Trophoblast cell (in vitro differentiated cells and primary cell): ENCODE measurements at regions not wholly inside any gene's neighbourhood (a gene's known extent, or its start where the extent isn't known, plus 50 kb on each side); places are given as distances from the start of the nearest gene placed in this dataset.

Source experiments
- DNase-seq, 2 donors: peaks; one replicate each; pipeline ENCODE4 v3.0.0-alpha.2; 2016
- H2AFZ ChIP-seq: 2 replicates; pipeline ENCODE4 v1.6.1; 2013; ENCODE audit warnings: low read length, moderate library complexity, mild to moderate bottlenecking; ENCODE audit not compliant: insufficient read depth, poor library complexity
- H2AK5ac ChIP-seq: 2 replicates; pipeline ENCODE4 v1.6.1; 2013; ENCODE audit warnings: mild to moderate bottlenecking, low read length
- H2BK120ac ChIP-seq: 2 replicates; pipeline ENCODE4 v1.6.1; 2013; ENCODE audit warnings: low read length, mild to moderate bottlenecking, moderate library complexity; ENCODE audit not compliant: insufficient read depth, poor library complexity
- H2BK12ac ChIP-seq: 2 replicates; pipeline ENCODE4 v1.6.1; 2013; ENCODE audit warnings: mild to moderate bottlenecking, low read length, moderate library complexity
- H2BK5ac ChIP-seq: 2 replicates; pipeline ENCODE4 v1.6.1; 2013; ENCODE audit warnings: low read length, low read depth, moderate library complexity, mild to moderate bottlenecking; ENCODE audit not compliant: poor library complexity
- H3K14ac ChIP-seq: 2 replicates; pipeline ENCODE4 v1.6.1; 2013; ENCODE audit warnings: mild to moderate bottlenecking, low read length
- H3K18ac ChIP-seq: 2 replicates; pipeline ENCODE4 v1.6.1; 2013; ENCODE audit warnings: mild to moderate bottlenecking, low read length
- H3K23ac ChIP-seq: 2 replicates; pipeline ENCODE4 v1.6.1; 2013; ENCODE audit warnings: low read length
- H3K27ac ChIP-seq: 2 replicates; pipeline ENCODE4 v1.5.1; 2013; ENCODE audit warnings: low read depth, mild to moderate bottlenecking, inconsistent platforms, low read length, moderate library complexity
- H3K27me3 ChIP-seq: 2 replicates; pipeline ENCODE4 v1.6.1; 2013; ENCODE audit warnings: inconsistent platforms, mild to moderate bottlenecking, low read length, moderate library complexity; ENCODE audit not compliant: insufficient read depth
- H3K36me3 ChIP-seq, 2 experiments: 1 replicate in 1 of 2; 2 replicates in 1 of 2; pipeline ENCODE4 v1.6.1; 2013; ENCODE audit warnings: low read length in 2 of 2, mild to moderate bottlenecking in 2 of 2, moderate library complexity in 1 of 2; ENCODE audit not compliant: insufficient read depth in 2 of 2, control insufficient read depth in 1 of 2
- H3K4ac ChIP-seq: 2 replicates; pipeline ENCODE4 v1.6.1; 2013; ENCODE audit warnings: low read depth, mild to moderate bottlenecking, low read length, moderate library complexity
- H3K4me1 ChIP-seq, 2 experiments: 1 replicate in 1 of 2; 2 replicates in 1 of 2; pipeline ENCODE4 v1.6.1; 2013; ENCODE audit warnings: low read length in 2 of 2, mild to moderate bottlenecking in 2 of 2, moderate library complexity in 1 of 2; ENCODE audit not compliant: insufficient read depth in 2 of 2, control insufficient read depth in 1 of 2
- H3K4me2 ChIP-seq: 2 replicates; pipeline ENCODE4 v1.6.1; 2013; ENCODE audit warnings: inconsistent platforms, mild to moderate bottlenecking, low read length, moderate library complexity
- H3K4me3 ChIP-seq: 2 replicates; pipeline ENCODE4 v1.5.1; 2013; ENCODE audit warnings: mild to moderate bottlenecking, low read depth, low read length, inconsistent platforms
- H3K79me1 ChIP-seq: one replicate; pipeline ENCODE4 v1.6.1; 2013; ENCODE audit warnings: low read length
- H3K79me2 ChIP-seq: 2 replicates; pipeline ENCODE4 v1.6.1; 2013; ENCODE audit warnings: low read length, mild to moderate bottlenecking; ENCODE audit not compliant: control insufficient read depth, insufficient read depth, poor library complexity
- H3K9ac ChIP-seq: 2 replicates; pipeline ENCODE4 v1.6.1; 2013; ENCODE audit warnings: mild to moderate bottlenecking, low read length
- H3K9me3 ChIP-seq: 2 replicates; pipeline ENCODE4 v1.6.1; 2013; ENCODE audit warnings: low read depth, mild to moderate bottlenecking, control low read depth, inconsistent platforms, low read length; ENCODE audit not compliant: insufficient read depth
- H4K12ac ChIP-seq: 2 replicates; pipeline ENCODE4 v1.6.1; 2013; ENCODE audit warnings: low read depth, mild to moderate bottlenecking, low read length, moderate library complexity
- H4K8ac ChIP-seq: 2 replicates; pipeline ENCODE4 v1.6.1; 2013; ENCODE audit warnings: low read depth, mild to moderate bottlenecking, low read length, moderate library complexity
- H4K91ac ChIP-seq: one replicate; pipeline ENCODE4 v1.6.1; 2013; ENCODE audit warnings: low read depth, mild to moderate bottlenecking, low read length, moderate library complexity
- WGBS: extraction: QIAGEN DNeasy Blood & Tissue Kit; methylation state at CpG from one replicate; pipeline ENCODE4 v1.1.7; 2013; ENCODE audit warnings: missing lambda C conversion rate; ENCODE audit not compliant: insufficient read length, insufficient coverage; ENCODE audit errors: extremely low coverage; 5-methylcytosine and 5-hydroxymethylcytosine counted together

GRCh38 chr13:111917086-111917485, 149.9 kb upstream of the SOX1 start:
- H3K18ac ChIP-seq = no peak overlapping the region
- no CpG with 5 or more reads among the region's 13 CpGs for WGBS

DNA sequence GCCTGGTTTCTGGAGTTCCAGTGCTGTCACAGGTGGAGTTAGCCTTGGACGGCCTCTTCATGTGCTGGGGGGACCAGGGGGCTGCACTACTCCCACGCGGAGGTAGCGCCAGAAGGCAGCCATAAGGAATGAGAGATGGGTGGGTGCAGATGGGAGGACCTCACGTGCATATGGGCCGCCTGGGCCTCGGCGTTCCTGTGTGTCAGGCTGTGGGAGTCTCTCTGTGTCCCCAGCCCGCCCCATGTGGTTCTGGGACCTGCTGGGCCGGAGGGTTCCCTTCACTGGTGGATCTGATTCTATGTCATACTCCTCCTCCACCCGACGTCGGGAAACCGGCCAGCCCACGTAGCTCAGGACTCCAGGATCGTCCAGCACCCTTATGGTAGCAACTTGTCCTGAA, 149.0 kb upstream of the SOX1 start:
- Histone ChIP-seq H3K79me1 (no peaks in the 10 kb centered on the region), H3K27me3 (no peaks in the 10 kb centered on the region), H3K4ac (no peak overlapping the region), H4K91ac (no peak overlapping the region), H3K36me3 (no peaks in the 10 kb centered on the region), H4K8ac (no peak overlapping the region), H3K4me2 (no peak overlapping the region), H2AFZ (no peak overlapping the region), H3K14ac (no peak overlapping the region), H2BK5ac (no peak overlapping the region), H3K27ac (no peak overlapping the region), H3K23ac (no peak overlapping the region), H3K9ac (peak overlapping the region; percentile 1), H4K12ac (no peak overlapping the region), H3K18ac (no peak overlapping the region), H2AK5ac (no peak overlapping the region), H3K4me1 (peaks cover 0 to 5% of the 10 kb centered on the region in 2 experiments), H3K9me3 (no peaks in the 10 kb centered on the region), H2BK120ac (no peak overlapping the region), H2BK12ac (no peak overlapping the region), H3K4me3 (no peak overlapping the region), H3K79me2 (no peaks in the 10 kb centered on the region)
- DNase-seq = no peak
- WGBS = no CpG with 5 or more reads among the region's 16 CpGs

More at GRCh38 chr13:111917086-111917485, 149.9 kb upstream of the SOX1 start:
- H3K4me1 ChIP-seq = peaks cover 0 to 5% of the 10 kb centered on the region in 2 experiments
- H3K27ac ChIP-seq = no peak overlapping the region
- H3K14ac ChIP-seq = no peak overlapping the region
- no peak overlapping the region for H4K91ac ChIP-seq
- no peaks in the 10 kb centered on the region for H3K36me3 ChIP-seq
- H3K9ac ChIP-seq = no peak overlapping the region
- no peak overlapping the region for H2AK5ac ChIP-seq
- no peak overlapping the region for H2BK12ac ChIP-seq
- H3K4me3 ChIP-seq = no peak overlapping the region
- no peak overlapping the region for H4K8ac ChIP-seq
- no peak overlapping the region for H2AFZ ChIP-seq
- H3K23ac ChIP-seq = no peak overlapping the region
- no peaks in the 10 kb centered on the region for H3K9me3 ChIP-seq
- no peak overlapping the region for H2BK120ac ChIP-seq
- H4K12ac ChIP-seq = no peak overlapping the region
- H3K79me2 ChIP-seq = no peaks in the 10 kb centered on the region
- no peak overlapping the region for H2BK5ac ChIP-seq
- no peaks in the 10 kb centered on the region for H3K27me3 ChIP-seq
- no peaks in the 10 kb centered on the region for H3K79me1 ChIP-seq
- no peak overlapping the region for H3K4me2 ChIP-seq
- no peak overlapping the region for H3K4ac ChIP-seq
- DNase-seq = no peak

GRCh38 chr13:111919286-111919685, 147.7 kb upstream of the SOX1 start:
- no peak overlapping the region for H3K9ac ChIP-seq
- no peak overlapping the region for H2AFZ ChIP-seq
- no peaks in the 10 kb centered on the region for H3K79me2 ChIP-seq
- DNase-seq = no peak
- H4K12ac ChIP-seq = no peak overlapping the region
- no peak overlapping the region for H3K27ac ChIP-seq
- no peak overlapping the region for H4K91ac ChIP-seq
- H3K4me3 ChIP-seq = no peak overlapping the region
- no peak overlapping the region for H2AK5ac ChIP-seq
- H3K4me2 ChIP-seq = no peak overlapping the region
- H3K36me3 ChIP-seq = no peaks in the 10 kb centered on the region
- H2BK120ac ChIP-seq = no peak overlapping the region
- H3K18ac ChIP-seq = no peak overlapping the region
- H2BK5ac ChIP-seq = no peak overlapping the region
- H3K4me1 ChIP-seq = no peaks in the 10 kb centered on the region
- no peak overlapping the region for H3K14ac ChIP-seq
- H3K79me1 ChIP-seq = no peaks in the 10 kb centered on the region
- H2BK12ac ChIP-seq = no peak overlapping the region
- H4K8ac ChIP-seq = no peak overlapping the region
- H3K27me3 ChIP-seq = no peaks in the 10 kb centered on the region
- no peak overlapping the region for H3K23ac ChIP-seq
- H3K9me3 ChIP-seq = no peaks in the 10 kb centered on the region
- WGBS = no CpG with 5 or more reads among the region's 13 CpGs
- H3K4ac ChIP-seq = no peak overlapping the region

DNA sequence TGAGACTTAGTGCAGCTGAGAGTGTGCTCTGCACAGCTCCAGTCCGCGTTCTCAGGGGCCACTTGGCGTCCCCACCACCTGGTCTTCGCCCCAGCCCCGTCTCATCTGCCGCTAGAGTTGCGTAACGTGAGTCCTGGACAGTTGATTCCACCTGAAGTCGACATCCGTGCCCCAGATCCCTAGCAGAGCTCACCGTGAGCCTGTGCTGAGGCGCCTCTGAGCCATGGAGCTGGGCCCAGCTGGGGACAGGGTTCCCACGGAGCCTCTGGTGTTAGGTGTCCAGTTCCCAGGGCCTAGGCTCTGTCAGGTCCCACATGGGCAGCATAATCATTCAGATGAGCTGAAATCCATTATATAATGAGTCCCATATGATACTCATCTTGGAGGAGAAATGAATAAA, 147.1 kb upstream of the SOX1 start:
- Histone ChIP-seq H3K9me3 (no peaks in the 10 kb centered on the region), H3K23ac (no peak overlapping the region)
- no CpG with 5 or more reads among the region's 13 CpGs for WGBS

More for the DNA sequence above, 147.1 kb upstream of the SOX1 start:
- H2AFZ ChIP-seq = no peak overlapping the region
- H3K4ac ChIP-seq = no peak overlapping the region
- H2AK5ac ChIP-seq = no peak overlapping the region
- H3K79me2 ChIP-seq = no peaks in the 10 kb centered on the region
- no peak overlapping the region for H3K14ac ChIP-seq
- H4K91ac ChIP-seq = no peak overlapping the region
- no peak overlapping the region for H4K8ac ChIP-seq
- no peak overlapping the region for H2BK5ac ChIP-seq
- H3K18ac ChIP-seq = no peak overlapping the region
- no peaks in the 10 kb centered on the region for H3K4me1 ChIP-seq
- H3K27me3 ChIP-seq = no peaks in the 10 kb centered on the region
- no peak overlapping the region for H4K12ac ChIP-seq
- no peak overlapping the region for H3K4me2 ChIP-seq
- no peak overlapping the region for H2BK12ac ChIP-seq
- no peak overlapping the region for H3K4me3 ChIP-seq
- no peak overlapping the region for H3K27ac ChIP-seq
- no peak overlapping the region for H2BK120ac ChIP-seq
- H3K79me1 ChIP-seq = no peaks in the 10 kb centered on the region
- no peak for DNase-seq
- no peaks in the 10 kb centered on the region for H3K36me3 ChIP-seq
- H3K9ac ChIP-seq = no peak overlapping the region
